AG04450 (cell line): ENCODE measurements at regions not wholly inside any gene's neighbourhood (a gene's known extent, or its start where the extent isn't known, plus 50 kb on each side); places are given as distances from the start of the nearest gene placed in this dataset.
"Not testable (repeated sequence)": the region's sequence is repeated elsewhere in the genome, so short reads cannot be mapped to it uniquely, and the experiment has no call there.

Experiments
- CTCF ChIA-PET: fragments of 300-600, 350-600 bp; formaldehyde crosslinking; extraction: SDS; loops from one replicate; lab custom pipeline; 2022; ENCODE audit warnings: antibody characterized with exemption, inconsistent platforms; lab: Charles Lee
- POLR2A ChIA-PET: fragments of 350-600 bp; formaldehyde crosslinking; extraction: SDS; loops from one replicate; lab custom pipeline; 2021; ENCODE audit warnings: antibody characterized with exemption, inconsistent platforms; lab: Yijun Ruan, JAX
- DNase-seq: peaks from one replicate; pipeline ENCODE4 v3.0.0-alpha.2; 2011; ENCODE audit warnings: low read depth, low spot score
- H3K27ac ChIP-seq: one replicate; pipeline ENCODE4 v1.5.1; 2012; ENCODE audit warnings: low read depth, low read length, control low read depth
- H3K27me3 ChIP-seq: one replicate; pipeline ENCODE4 v1.6.0; 2012; ENCODE audit warnings: low read length; ENCODE audit not compliant: control insufficient read depth, insufficient read depth
- H3K4me3 ChIP-seq: 2 replicates; pipeline ENCODE4 v1.5.1; 2011; ENCODE audit warnings: mild to moderate bottlenecking, low read depth, low read length, control low read depth
- H3K9me3 ChIP-seq: 2 replicates; pipeline ENCODE4 v1.5.1; 2012; ENCODE audit warnings: low read length; ENCODE audit not compliant: control insufficient read depth, insufficient read depth
- TF ChIP-seq, protein P1 (sequence below): IDR thresholded peaks from 2 replicates; pipeline ENCODE4 v1.5.1; 2011; ENCODE audit warnings: low read depth, low read length, control low read depth, inconsistent platforms

DNA sequence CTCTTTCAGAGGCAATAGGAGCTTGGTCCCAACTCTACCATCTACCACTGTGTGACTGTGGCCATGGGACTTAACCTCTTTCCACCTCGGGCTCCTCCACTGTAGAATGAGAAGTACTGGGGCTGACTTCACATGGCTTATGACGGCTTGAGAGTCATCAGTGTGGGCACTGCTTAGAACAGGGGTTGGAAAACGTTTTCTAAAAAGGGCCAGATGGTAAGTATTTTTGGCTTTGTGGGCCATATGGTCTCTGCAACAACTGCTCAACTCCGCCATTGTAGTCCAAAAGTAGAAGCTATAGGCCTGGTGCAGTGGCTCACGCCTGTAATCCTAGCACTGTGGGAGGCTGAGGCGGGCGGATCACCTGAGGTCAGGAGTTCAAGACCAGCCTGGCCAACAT, 69.2 kb upstream of the LTA4H start:
- POLR2A ChIA-PET = no interaction called here
- H3K9me3 ChIP-seq = no peaks in the 10 kb centered on the region; the same call in 1 of the 2 replicates
- peaks cover 3% of the 10 kb centered on the region for H3K27me3 ChIP-seq
- no peak overlapping the region for H3K27ac ChIP-seq
- H3K4me3 ChIP-seq = no peak overlapping the region
- CTCF ChIA-PET = no interaction called here
- TF ChIP-seq, protein P1, sequence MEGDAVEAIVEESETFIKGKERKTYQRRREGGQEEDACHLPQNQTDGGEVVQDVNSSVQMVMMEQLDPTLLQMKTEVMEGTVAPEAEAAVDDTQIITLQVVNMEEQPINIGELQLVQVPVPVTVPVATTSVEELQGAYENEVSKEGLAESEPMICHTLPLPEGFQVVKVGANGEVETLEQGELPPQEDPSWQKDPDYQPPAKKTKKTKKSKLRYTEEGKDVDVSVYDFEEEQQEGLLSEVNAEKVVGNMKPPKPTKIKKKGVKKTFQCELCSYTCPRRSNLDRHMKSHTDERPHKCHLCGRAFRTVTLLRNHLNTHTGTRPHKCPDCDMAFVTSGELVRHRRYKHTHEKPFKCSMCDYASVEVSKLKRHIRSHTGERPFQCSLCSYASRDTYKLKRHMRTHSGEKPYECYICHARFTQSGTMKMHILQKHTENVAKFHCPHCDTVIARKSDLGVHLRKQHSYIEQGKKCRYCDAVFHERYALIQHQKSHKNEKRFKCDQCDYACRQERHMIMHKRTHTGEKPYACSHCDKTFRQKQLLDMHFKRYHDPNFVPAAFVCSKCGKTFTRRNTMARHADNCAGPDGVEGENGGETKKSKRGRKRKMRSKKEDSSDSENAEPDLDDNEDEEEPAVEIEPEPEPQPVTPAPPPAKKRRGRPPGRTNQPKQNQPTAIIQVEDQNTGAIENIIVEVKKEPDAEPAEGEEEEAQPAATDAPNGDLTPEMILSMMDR = no peak
- DNase-seq = no peak

DNA sequence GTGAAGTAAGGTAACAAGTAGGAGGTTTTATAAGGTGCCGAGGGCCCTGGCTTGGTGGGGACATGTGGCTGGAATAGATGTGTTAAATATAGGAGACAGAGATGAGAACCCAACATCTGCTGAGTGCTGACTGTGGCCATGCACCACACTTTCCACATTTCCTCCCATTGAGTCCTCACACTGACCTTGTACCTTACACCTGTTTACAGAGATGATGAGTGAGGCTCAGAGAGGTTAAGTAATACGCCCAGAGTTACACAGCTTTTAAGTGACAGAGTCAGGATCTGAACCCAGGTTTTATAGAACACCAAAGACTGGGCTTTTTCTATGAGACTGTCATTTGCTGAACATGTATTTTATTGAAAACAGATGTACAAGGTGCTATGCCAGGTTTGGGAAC, 70.8 kb upstream of the LTA4H start:
- no peak for DNase-seq
- POLR2A ChIA-PET = no interaction called here
- H3K9me3 ChIP-seq = no peaks in the 10 kb centered on the region; the same call in 1 of the 2 replicates
- no peak overlapping the region for H3K4me3 ChIP-seq
- CTCF ChIA-PET = interaction anchor here (0.9 kb wide), 1 partner anchor 410 kb away, joined by 4 read pairs; no protein-coding TSS in a partner anchor
- no peak overlapping the region for H3K27ac ChIP-seq
- H3K27me3 ChIP-seq = peaks cover 3% of the 10 kb centered on the region
- TF ChIP-seq, protein P1 = no peak

DNA sequence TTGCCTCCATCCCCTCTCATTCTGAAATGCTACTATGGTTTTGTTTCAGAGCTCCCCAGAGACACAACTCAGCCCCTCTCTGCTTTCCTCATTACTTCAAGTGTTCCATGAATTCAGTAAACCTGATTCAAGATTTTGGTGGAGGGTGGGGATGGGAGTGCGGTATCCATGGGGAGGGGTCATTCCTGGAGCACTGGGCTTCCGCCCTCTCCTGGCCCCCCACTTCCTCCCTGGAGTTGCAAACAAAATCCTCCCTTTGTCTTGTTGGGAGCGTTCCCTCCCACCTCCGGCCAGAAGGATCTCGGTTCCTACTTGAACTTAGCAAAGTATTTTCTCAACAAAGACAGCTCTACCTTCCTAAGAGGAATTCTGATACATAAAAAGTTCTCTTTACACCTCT, 71.8 kb upstream of the LTA4H start:
- Histone ChIP-seq H3K9me3 (no peaks in the 10 kb centered on the region; the same call in 1 of the 2 replicates), H3K4me3 (no peak overlapping the region), H3K27ac (no peak overlapping the region), H3K27me3 (peaks cover 3% of the 10 kb centered on the region)
- no peak for DNase-seq
- TF ChIP-seq, protein P1 = no peak
- ChIA-PET CTCF (interaction anchor here (0.9 kb wide), 1 partner anchor 409 kb away, joined by 4 read pairs; no protein-coding TSS in a partner anchor), POLR2A (no interaction called here)

DNA sequence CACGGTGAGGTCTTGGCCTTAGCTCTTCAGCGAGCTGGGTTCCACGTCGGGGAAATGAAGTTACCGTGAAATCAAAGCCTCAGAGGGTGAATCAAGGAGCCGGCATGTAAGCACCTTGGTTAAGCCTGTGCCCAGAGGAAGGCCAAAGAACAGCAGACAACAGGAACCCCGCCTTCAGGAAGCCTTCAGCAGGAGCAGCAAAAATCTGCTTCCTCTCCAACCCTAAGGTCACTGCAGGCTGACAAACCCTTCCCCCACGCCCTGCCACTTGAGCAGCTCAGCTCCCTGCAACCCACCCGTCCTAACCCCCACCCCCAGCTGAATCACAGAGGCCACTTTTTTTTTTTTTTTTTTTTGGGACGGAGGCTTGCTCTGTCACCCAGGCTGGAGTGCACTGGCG, 72.9 kb upstream of the LTA4H start:
- CTCF ChIA-PET = no interaction called here
- H3K27me3 ChIP-seq = peaks cover 5% of the 10 kb centered on the region
- POLR2A ChIA-PET = interaction anchor here (0.6 kb wide), 1 partner anchor 19 kb away, joined by 4 read pairs; no protein-coding TSS in a partner anchor

DNA sequence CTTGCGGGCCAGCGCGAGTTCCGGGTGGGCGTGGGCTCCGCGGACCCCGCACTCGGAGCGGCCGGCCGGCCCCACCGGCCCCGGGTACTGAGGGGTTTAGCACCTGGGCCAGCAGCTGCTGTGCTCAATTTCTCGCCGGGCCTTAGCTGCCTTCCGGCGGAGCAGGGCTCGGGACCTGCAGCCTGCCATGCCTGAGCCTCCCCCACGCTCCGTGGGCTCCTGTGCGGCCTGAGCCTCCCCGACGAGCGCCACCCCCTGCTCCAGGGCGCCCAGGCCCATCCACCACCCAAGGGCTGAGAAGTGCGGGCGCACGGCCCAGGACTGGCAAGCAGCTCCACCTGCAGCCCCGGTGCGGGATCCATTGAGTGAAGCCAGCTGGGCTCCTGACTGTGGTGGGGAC, 73.6 kb upstream of the LTA4H start:
- H3K4me3 ChIP-seq, CTCF ChIA-PET, H3K9me3 ChIP-seq, DNase-seq, H3K27me3 ChIP-seq, H3K27ac ChIP-seq, POLR2A ChIA-PET: not testable (repeated sequence)

More for the DNA sequence above, 72.9 kb upstream of the LTA4H start:
- DNase-seq = no peak
- TF ChIP-seq, protein P1 = no peak
- no peaks in the 10 kb centered on the region; the same call in 1 of the 2 replicates for H3K9me3 ChIP-seq
- H3K27ac ChIP-seq = no peak overlapping the region
- no peak overlapping the region for H3K4me3 ChIP-seq
